HG02885 (cell line): ENCODE measurements at regions not wholly inside any gene's neighbourhood (a gene's known extent, or its start where the extent isn't known, plus 50 kb on each side); places are given as distances from the start of the nearest gene placed in this dataset.

Source experiments
- ATAC-seq: cut with Tn5 transposase; IDR thresholded peaks from one replicate; pipeline ENCODE4 v1.9.1; 2021; ENCODE audit warnings: mild to moderate bottlenecking; ENCODE audit not compliant: unreplicated experiment, poor library complexity

GRCh38 chr17:77885678-77886386, 72.7 kb upstream of the TNRC6C start:
- ATAC-seq: no peak

- ATAC-seq: no peak
Observed at GRCh38 chr17:77886387-77886728, 72.1 kb upstream of the TNRC6C start.

- ATAC-seq: no peak
Observed at GRCh38 chr17:77887110-77887463, 71.4 kb upstream of the TNRC6C start.

- no peak for ATAC-seq
Observed at GRCh38 chr17:77887464-77888241, 70.8 kb upstream of the TNRC6C start.

- no peak for ATAC-seq
Observed at GRCh38 chr17:77888242-77889134, 70.0 kb upstream of the TNRC6C start.

- no peak for ATAC-seq
Observed at GRCh38 chr17:77889135-77889505, 69.4 kb upstream of the TNRC6C start.

GRCh38 chr17:77889866-77890760, 68.4 kb upstream of the TNRC6C start:
- ATAC-seq: no peak

- ATAC-seq: no peak
Observed at GRCh38 chr17:77890771-77891170, 67.7 kb upstream of the TNRC6C start.

GRCh38 chr17:77891602-77892001, 66.9 kb upstream of the TNRC6C start:
- no peak for ATAC-seq

GRCh38 chr17:77892031-77892430, 66.5 kb upstream of the TNRC6C start:
- no peak for ATAC-seq

- no peak for ATAC-seq
Observed at GRCh38 chr17:77892469-77893143, 65.9 kb upstream of the TNRC6C start.

- no peak for ATAC-seq
Observed at GRCh38 chr17:77893144-77894044, 65.1 kb upstream of the TNRC6C start.

GRCh38 chr17:77894126-77894956, 64.2 kb upstream of the TNRC6C start:
- no peak for ATAC-seq

GRCh38 chr17:77897741-77898301, 60.7 kb upstream of the TNRC6C start:
- ATAC-seq: no peak

- ATAC-seq: no peak
Observed at GRCh38 chr17:77898521-77899434, 59.7 kb upstream of the TNRC6C start.

- ATAC-seq: no peak
Observed at GRCh38 chr17:77899498-77899897, 59.0 kb upstream of the TNRC6C start.
